ENCODE measurements at regions not wholly inside any gene's neighbourhood (a gene's known extent, or its start where the extent isn't known, plus 50 kb on each side); places are given as distances from the start of the nearest gene placed in this dataset.

GRCh38 chr11:127648583-127648982, 648.0 kb upstream of the KIRREL3 start:
- Mint-ChIP-seq H3K4me3 (ENCODE audit: unreplicated experiment) (no peak overlapping the region), H3K27me3 (ENCODE audit: insufficient read depth, unreplicated experiment) (no peaks in the 10 kb centered on the region), H3K4me1 (ENCODE audit: insufficient read depth, unreplicated experiment) (no peaks in the 10 kb centered on the region), H3K9me3 (ENCODE audit: unreplicated experiment) (peaks cover 7% of the 10 kb centered on the region), H3K27ac (ENCODE audit: low read depth, unreplicated experiment) (no peak overlapping the region), H3K36me3 (ENCODE audit: insufficient read depth, unreplicated experiment) (peaks cover 7% of the 10 kb centered on the region)
- TF ChIP-seq CTCF (IDR thresholded peaks at IDR 0.05; ENCODE audit: unreplicated experiment), result no peak
- POLR2A ChIA-PET, result no interaction called here
- intact Hi-C loops (cut with micrococcal nuclease), result no loop called here
- no TSS peak for BruUV-seq (replicated peaks)
- no peak for DNase-seq (ENCODE audit: unreplicated experiment)
- CTCF ChIA-PET, result no interaction called here

GRCh38 chr11:127644366-127644765, 643.8 kb upstream of the KIRREL3 start:
- no peak for DNase-seq (ENCODE audit: unreplicated experiment)
- Mint-ChIP-seq H3K9me3 (ENCODE audit: unreplicated experiment) (peaks cover 7% of the 10 kb centered on the region), H3K27me3 (ENCODE audit: insufficient read depth, unreplicated experiment) (no peaks in the 10 kb centered on the region), H3K4me1 (ENCODE audit: insufficient read depth, unreplicated experiment) (no peaks in the 10 kb centered on the region), H3K4me3 (ENCODE audit: unreplicated experiment) (no peak overlapping the region), H3K36me3 (ENCODE audit: insufficient read depth, unreplicated experiment) (peaks cover 7% of the 10 kb centered on the region), H3K27ac (ENCODE audit: low read depth, unreplicated experiment) (no peak overlapping the region)
- ChIA-PET CTCF (no interaction called here), POLR2A (no interaction called here)
- TF ChIP-seq CTCF (IDR thresholded peaks at IDR 0.05; ENCODE audit: unreplicated experiment), result no peak
- intact Hi-C loops (cut with micrococcal nuclease), result no loop called here
- no TSS peak for BruUV-seq (replicated peaks)

GRCh38 chr11:127643268-127644058, 642.9 kb upstream of the KIRREL3 start:
- H3K27me3 Mint-ChIP-seq (ENCODE audit: insufficient read depth, unreplicated experiment), result no peaks in the 10 kb centered on the region
- H3K4me1 Mint-ChIP-seq (ENCODE audit: insufficient read depth, unreplicated experiment), result no peaks in the 10 kb centered on the region
- no peak for TF ChIP-seq CTCF (IDR thresholded peaks at IDR 0.05; ENCODE audit: unreplicated experiment)
- BruUV-seq (replicated peaks), result no TSS peak
- no peak overlapping the region for H3K27ac Mint-ChIP-seq (ENCODE audit: low read depth, unreplicated experiment)
- no peak for DNase-seq (ENCODE audit: unreplicated experiment)
- ChIA-PET CTCF (interaction anchor here (0.6 to 1.1 kb wide), 3 partner anchors 14 to 129 kb away, joined by 3 read pairs; no protein-coding TSS in a partner anchor), POLR2A (no interaction called here)
- H3K36me3 Mint-ChIP-seq (ENCODE audit: insufficient read depth, unreplicated experiment), result peaks cover 7% of the 10 kb centered on the region
- H3K9me3 Mint-ChIP-seq (ENCODE audit: unreplicated experiment), result peaks cover 7% of the 10 kb centered on the region
- H3K4me3 Mint-ChIP-seq (ENCODE audit: unreplicated experiment), result no peak overlapping the region
- intact Hi-C loops (cut with micrococcal nuclease), result no loop called here

GRCh38 chr11:127640561-127641451, 640.2 kb upstream of the KIRREL3 start:
- no TSS peak for BruUV-seq (replicated peaks)
- intact Hi-C loops (cut with micrococcal nuclease), result no loop called here
- H3K27ac Mint-ChIP-seq (ENCODE audit: low read depth, unreplicated experiment), result no peak overlapping the region
- ChIA-PET CTCF (interaction anchor here (0.7 kb wide), 1 partner anchor 20 kb away, joined by 4 read pairs; no protein-coding TSS in a partner anchor), POLR2A (no interaction called here)
- no peaks in the 10 kb centered on the region for H3K9me3 Mint-ChIP-seq (ENCODE audit: unreplicated experiment)
- H3K36me3 Mint-ChIP-seq (ENCODE audit: insufficient read depth, unreplicated experiment), result no peaks in the 10 kb centered on the region
- H3K4me3 Mint-ChIP-seq (ENCODE audit: unreplicated experiment), result no peak overlapping the region
- no peak for TF ChIP-seq CTCF (IDR thresholded peaks at IDR 0.05; ENCODE audit: unreplicated experiment)
- no peaks in the 10 kb centered on the region for H3K4me1 Mint-ChIP-seq (ENCODE audit: insufficient read depth, unreplicated experiment)
- peak; percentile 37 for DNase-seq (ENCODE audit: unreplicated experiment)
- H3K27me3 Mint-ChIP-seq (ENCODE audit: insufficient read depth, unreplicated experiment), result no peaks in the 10 kb centered on the region

Measured in MCF 10A (cell line).